Loucy (cell line): ENCODE measurements at regions not wholly inside any gene's neighbourhood (a gene's known extent, or its start where the extent isn't known, plus 50 kb on each side); places are given as distances from the start of the nearest gene placed in this dataset.

Experiments used
- H2AFZ ChIP-seq: fragments of 200-600 bp; sonication (generic); 2 replicates; pipeline ENCODE4 v1.6.0; 2016; ENCODE audit warnings: antibody characterized with exemption, mild to moderate bottlenecking, low read length, moderate library complexity
- H3F3A ChIP-seq: fragments of 200-600 bp; 2 replicates; pipeline ENCODE4 v1.6.0; 2016; ENCODE audit warnings: antibody characterized with exemption, low read depth, mild to moderate bottlenecking
- H3K27me3 ChIP-seq: fragments of 200-600 bp; sonication (generic); 2 replicates; pipeline ENCODE4 v1.6.1; 2014; ENCODE audit warnings: low read length, mild to moderate bottlenecking; ENCODE audit not compliant: insufficient read depth, poor library complexity, severe bottlenecking
- H3K36me3 ChIP-seq: fragments of 200-600 bp; sonication (generic); 2 replicates; pipeline ENCODE4 v1.6.1; 2016; ENCODE audit warnings: low read length; ENCODE audit not compliant: insufficient read depth
- H3K4me1 ChIP-seq: fragments of 200-600 bp; sonication (generic); 2 replicates; pipeline ENCODE4 v1.5.1; 2014; ENCODE audit warnings: low read length, mild to moderate bottlenecking; ENCODE audit not compliant: insufficient read depth, poor library complexity, severe bottlenecking
- H3K4me2 ChIP-seq: fragments of 200-600 bp; sonication (generic); 2 replicates; pipeline ENCODE4 v1.6.0; 2014; ENCODE audit warnings: antibody characterized with exemption, low read length, low read depth, mild to moderate bottlenecking; ENCODE audit not compliant: poor library complexity, severe bottlenecking
- H3K4me3 ChIP-seq: fragments of 200-600 bp; sonication (generic); 2 replicates; pipeline ENCODE4 v1.5.1; 2014; ENCODE audit warnings: low read length, mild to moderate bottlenecking, mixed read lengths; ENCODE audit not compliant: poor library complexity, severe bottlenecking
- H3K79me2 ChIP-seq: fragments of 200-600 bp; sonication (generic); 2 replicates; pipeline ENCODE4 v1.6.1; 2014; ENCODE audit warnings: low read length; ENCODE audit not compliant: insufficient read depth
- H3K9ac ChIP-seq: fragments of 200-600 bp; sonication (generic); 2 replicates; pipeline ENCODE4 v1.6.0; 2014; ENCODE audit warnings: mild to moderate bottlenecking, low read depth, low read length, moderate library complexity; ENCODE audit not compliant: poor library complexity, severe bottlenecking
- H3K9me2 ChIP-seq: fragments of 200-600 bp; sonication (generic); replicated peaks from 2 replicates; pipeline ENCODE4 v1.6.1; 2016; ENCODE audit warnings: low read depth, low read length, mixed read lengths
- H3K9me3 ChIP-seq: fragments of 200-600 bp; sonication (generic); 2 replicates; pipeline ENCODE4 v1.6.1; 2014; ENCODE audit warnings: mild to moderate bottlenecking, antibody characterized with exemption, low read length, low read depth; ENCODE audit not compliant: insufficient read depth
- H4K20me1 ChIP-seq: fragments of 200-600 bp; sonication (generic); 2 replicates; pipeline ENCODE4 v1.6.0; 2014; ENCODE audit warnings: antibody characterized with exemption, low read length, mild to moderate bottlenecking; ENCODE audit not compliant: insufficient read depth, poor library complexity, severe bottlenecking
- EZH2phosphoT487 ChIP-seq: fragments of 200-600 bp; IDR thresholded peaks from 2 replicates; pipeline ENCODE4 v1.6.1; 2018; ENCODE audit warnings: antibody characterized with exemption, mild to moderate bottlenecking, moderate library complexity, borderline replicate concordance
- TF ChIP-seq, protein P1 (sequence below): fragments of 200-600 bp; sonication (generic); conservative IDR thresholded peaks from 2 replicates; pipeline ENCODE4 v1.5.1; 2014; ENCODE audit warnings: mild to moderate bottlenecking, antibody characterized with exemption, low read length

DNA sequence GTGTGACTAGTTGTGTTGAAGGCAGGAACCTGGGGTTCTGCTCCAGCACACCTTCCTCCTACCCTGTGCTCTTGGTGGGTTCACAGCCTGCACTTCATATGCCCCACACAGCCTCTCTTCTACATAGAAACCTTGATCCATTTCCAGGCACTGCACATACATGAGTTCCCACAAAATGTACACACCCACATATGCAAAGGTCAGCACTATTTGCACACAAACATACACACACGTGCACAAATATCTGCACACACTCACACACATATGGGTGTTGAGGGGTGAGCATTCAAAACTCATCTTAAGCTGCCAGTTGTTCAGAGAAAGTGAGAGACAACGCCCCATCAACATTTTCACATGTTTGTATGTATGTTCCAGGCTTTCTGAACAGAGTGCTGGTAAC is 201.0 kb downstream of the BARX2 start:
- no peaks in the 10 kb centered on the region for H4K20me1 ChIP-seq
- H3K27me3 ChIP-seq, result no peaks in the 10 kb centered on the region
- H2AFZ ChIP-seq, result no peak overlapping the region
- no peaks in the 10 kb centered on the region for H3K9me3 ChIP-seq
- H3K4me3 ChIP-seq, result no peak overlapping the region
- TF ChIP-seq, protein P1, sequence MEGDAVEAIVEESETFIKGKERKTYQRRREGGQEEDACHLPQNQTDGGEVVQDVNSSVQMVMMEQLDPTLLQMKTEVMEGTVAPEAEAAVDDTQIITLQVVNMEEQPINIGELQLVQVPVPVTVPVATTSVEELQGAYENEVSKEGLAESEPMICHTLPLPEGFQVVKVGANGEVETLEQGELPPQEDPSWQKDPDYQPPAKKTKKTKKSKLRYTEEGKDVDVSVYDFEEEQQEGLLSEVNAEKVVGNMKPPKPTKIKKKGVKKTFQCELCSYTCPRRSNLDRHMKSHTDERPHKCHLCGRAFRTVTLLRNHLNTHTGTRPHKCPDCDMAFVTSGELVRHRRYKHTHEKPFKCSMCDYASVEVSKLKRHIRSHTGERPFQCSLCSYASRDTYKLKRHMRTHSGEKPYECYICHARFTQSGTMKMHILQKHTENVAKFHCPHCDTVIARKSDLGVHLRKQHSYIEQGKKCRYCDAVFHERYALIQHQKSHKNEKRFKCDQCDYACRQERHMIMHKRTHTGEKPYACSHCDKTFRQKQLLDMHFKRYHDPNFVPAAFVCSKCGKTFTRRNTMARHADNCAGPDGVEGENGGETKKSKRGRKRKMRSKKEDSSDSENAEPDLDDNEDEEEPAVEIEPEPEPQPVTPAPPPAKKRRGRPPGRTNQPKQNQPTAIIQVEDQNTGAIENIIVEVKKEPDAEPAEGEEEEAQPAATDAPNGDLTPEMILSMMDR, result no peak
- TF ChIP-seq EZH2phosphoT487, result no peak
- H3K79me2 ChIP-seq, result no peaks in the 10 kb centered on the region
- H3K36me3 ChIP-seq, result no peaks in the 10 kb centered on the region
- H3K9me2 ChIP-seq, result no peaks in the 10 kb centered on the region
- H3K9ac ChIP-seq, result no peak overlapping the region
- H3F3A ChIP-seq, result no peaks in the 10 kb centered on the region
- no peak overlapping the region for H3K4me2 ChIP-seq
- H3K4me1 ChIP-seq, result no peaks in the 10 kb centered on the region

DNA sequence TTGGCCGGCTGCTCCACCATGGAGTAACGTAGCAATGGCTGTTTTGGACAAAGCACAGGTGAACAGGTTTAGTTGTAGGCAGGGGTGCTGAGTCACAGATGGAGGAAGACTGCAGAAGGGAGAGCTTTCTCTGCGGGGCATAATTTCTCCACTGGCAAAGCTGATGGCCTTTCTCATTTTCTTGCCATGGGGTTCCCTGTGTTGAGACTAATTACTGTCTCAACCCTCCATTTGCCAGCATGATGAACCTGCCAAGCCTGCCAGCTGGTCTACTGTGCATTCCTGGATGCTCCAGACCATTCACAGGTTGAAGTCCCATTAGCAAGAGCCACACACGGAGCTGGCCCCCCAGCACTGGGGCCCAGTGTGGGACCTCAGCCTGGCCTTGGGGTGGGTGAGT is 202.4 kb downstream of the BARX2 start:
- Histone ChIP-seq H3K9ac (no peak overlapping the region), H3K9me2 (no peaks in the 10 kb centered on the region), H3K4me2 (no peak overlapping the region), H3K4me3 (no peak overlapping the region), H3K79me2 (no peaks in the 10 kb centered on the region), H4K20me1 (no peaks in the 10 kb centered on the region), H3K27me3 (no peaks in the 10 kb centered on the region), H3F3A (no peaks in the 10 kb centered on the region), H3K9me3 (no peaks in the 10 kb centered on the region), H2AFZ (no peak overlapping the region), H3K36me3 (no peaks in the 10 kb centered on the region), H3K4me1 (no peaks in the 10 kb centered on the region)
- TF ChIP-seq EZH2phosphoT487, result no peak
- TF ChIP-seq, protein P1, result no peak

DNA sequence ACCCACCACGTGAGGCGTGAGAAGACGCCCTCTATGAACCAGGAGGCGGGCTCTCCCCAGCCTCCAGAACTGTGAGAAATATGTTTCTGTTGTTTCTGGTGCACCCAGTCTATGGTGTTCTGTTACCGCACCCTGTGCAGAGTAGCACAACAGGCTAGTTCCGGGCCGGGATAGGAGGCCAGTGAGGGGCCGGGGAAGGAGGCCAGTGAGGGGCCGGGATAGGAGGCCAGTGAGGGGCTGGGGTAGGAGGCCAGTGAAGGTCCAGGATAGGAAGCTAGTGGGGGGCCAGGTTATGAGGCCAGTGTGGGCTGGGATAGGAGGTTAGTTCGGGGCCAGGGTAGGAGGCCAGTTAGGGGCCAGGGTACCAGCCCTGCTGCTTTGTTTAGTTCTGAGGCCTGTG is 204.6 kb downstream of the BARX2 start:
- Histone ChIP-seq H3F3A (no peaks in the 10 kb centered on the region), H3K79me2 (no peaks in the 10 kb centered on the region), H3K9me2 (no peaks in the 10 kb centered on the region), H3K4me3 (no peak overlapping the region), H3K4me2 (no peak overlapping the region), H4K20me1 (no peaks in the 10 kb centered on the region), H3K36me3 (no peaks in the 10 kb centered on the region), H3K4me1 (no peaks in the 10 kb centered on the region), H3K27me3 (no peaks in the 10 kb centered on the region), H3K9me3 (no peaks in the 10 kb centered on the region), H3K9ac (no peak overlapping the region), H2AFZ (no peak overlapping the region)
- no peak for TF ChIP-seq EZH2phosphoT487
- TF ChIP-seq, protein P1, result no peak
